Left kidney (tissue), 1 donor: ENCODE measurements at regions not wholly inside any gene's neighbourhood (a gene's known extent, or its start where the extent isn't known, plus 50 kb on each side); places are given as distances from the start of the nearest gene placed in this dataset.

Source experiments
- DNase-seq: peaks from one replicate; pipeline ENCODE4 v3.0.0-alpha.2; 2013

GRCh38 chr12:77571127-77571526 lies 259.6 kb upstream of the NAV3 start:
- no peak for DNase-seq

- DNase-seq = no peak
Measured at GRCh38 chr12:77569876-77570275, 260.8 kb upstream of the NAV3 start.

GRCh38 chr12:77560714-77561113 lies 270.0 kb upstream of the NAV3 start:
- DNase-seq = no peak

GRCh38 chr12:77559400-77560074 lies 271.2 kb upstream of the NAV3 start:
- DNase-seq = no peak

- DNase-seq = no peak
Measured at GRCh38 chr12:77555074-77555473, 275.6 kb upstream of the NAV3 start.

GRCh38 chr12:77553976-77554619 lies 276.6 kb upstream of the NAV3 start:
- DNase-seq = no peak

- DNase-seq = no peak
Measured at GRCh38 chr12:77549383-77550128, 281.1 kb upstream of the NAV3 start.

- no peak for DNase-seq
Measured at GRCh38 chr12:77548797-77549196, 281.9 kb upstream of the NAV3 start.

GRCh38 chr12:77540097-77540496 lies 290.6 kb upstream of the NAV3 start:
- no peak for DNase-seq

- no peak for DNase-seq
Measured at GRCh38 chr12:77537663-77538062, 293.0 kb upstream of the NAV3 start.

GRCh38 chr12:77535734-77536133 lies 295.0 kb upstream of the NAV3 start:
- DNase-seq = no peak

- DNase-seq = no peak
Measured at GRCh38 chr12:77531912-77532311, 298.8 kb upstream of the NAV3 start.

GRCh38 chr12:77522247-77522646 lies 308.4 kb upstream of the NAV3 start:
- DNase-seq = no peak

- DNase-seq = no peak
Measured at GRCh38 chr12:77521508-77522115, 309.1 kb upstream of the NAV3 start.

- no peak for DNase-seq
Measured at GRCh38 chr12:77514511-77514910, 316.2 kb upstream of the NAV3 start.

GRCh38 chr12:77510985-77511384 lies 319.7 kb upstream of the NAV3 start:
- no peak for DNase-seq

- no peak for DNase-seq
Measured at GRCh38 chr12:77504466-77504865, 326.2 kb upstream of the NAV3 start.

GRCh38 chr12:77500089-77500488 lies 330.6 kb upstream of the NAV3 start:
- DNase-seq = no peak

GRCh38 chr12:77497647-77498046 lies 333.0 kb upstream of the NAV3 start:
- DNase-seq = no peak

GRCh38 chr12:77496714-77497113 lies 334.0 kb upstream of the NAV3 start:
- DNase-seq = no peak

GRCh38 chr12:77494296-77494695 lies 336.4 kb upstream of the NAV3 start:
- DNase-seq = no peak

- DNase-seq = no peak
Measured at GRCh38 chr12:77493302-77494168, 337.2 kb upstream of the NAV3 start.
